HL-60 (cell line): ENCODE measurements at regions not wholly inside any gene's neighbourhood (a gene's known extent, or its start where the extent isn't known, plus 50 kb on each side); places are given as distances from the start of the nearest gene placed in this dataset.
A peak's percentile ranks its signal among the peaks of the same experiment; 100 is the strongest.

Experiments used
- DNase-seq, 2 experiments: peaks; one replicate each; pipeline ENCODE4 v3.0.0-alpha.2; 2010 to 2020; ENCODE audit warnings: low read depth in 1 of 2, low spot score in 1 of 2
- H3K27ac ChIP-seq: fragments of 250-450 bp; sonication (Bioruptor Pico); replicated peaks from 2 replicates; pipeline ENCODE4 v1.5.1; 2020; ENCODE audit warnings: mild to moderate bottlenecking, moderate library complexity
- H3K27me3 ChIP-seq: fragments of 250-450 bp; sonication (Bioruptor Pico); 2 replicates; pipeline ENCODE4 v1.5.1; 2021; ENCODE audit warnings: mild to moderate bottlenecking, moderate library complexity; ENCODE audit not compliant: insufficient read depth, poor library complexity, severe bottlenecking
- H3K4me3 ChIP-seq: replicated peaks from 2 replicates; pipeline ENCODE4 v1.5.1; 2011; ENCODE audit warnings: mild to moderate bottlenecking, control low read depth, low read length; ENCODE audit not compliant: insufficient read depth
- CTCF ChIP-seq: IDR thresholded peaks from one replicate; pipeline ENCODE4 v1.5.1; 2011; ENCODE audit warnings: low read length, control low read depth, inconsistent platforms; ENCODE audit not compliant: insufficient read depth
- GABPA ChIP-seq: IDR thresholded peaks from 2 replicates; pipeline ENCODE4 v1.6.1; 2012; ENCODE audit warnings: low read depth
- POLR2AphosphoS5 ChIP-seq: IDR thresholded peaks from 2 replicates; pipeline ENCODE4 v1.6.1; 2012; ENCODE audit warnings: low read depth
- REST ChIP-seq: IDR thresholded peaks from 2 replicates; pipeline ENCODE4 v1.6.1; 2012; ENCODE audit warnings: low read depth; ENCODE audit not compliant: insufficient replicate concordance
- SPI1 ChIP-seq: IDR thresholded peaks from 2 replicates; pipeline ENCODE4 v1.6.1; 2012; ENCODE audit warnings: low read depth, mild to moderate bottlenecking, borderline replicate concordance

GRCh38 chr7:104052979-104053378, 63.5 kb upstream of the RELN start:
- Histone ChIP-seq H3K27ac (no peak overlapping the region), H3K4me3 (no peak overlapping the region), H3K27me3 (no peaks in the 10 kb centered on the region)
- TF ChIP-seq GABPA (no peak), CTCF (no peak), REST (no peak)
- DNase-seq, result no peak

GRCh38 chr7:104048055-104048454, 58.6 kb upstream of the RELN start:
- no peak overlapping the region for H3K27ac ChIP-seq
- no peaks in the 10 kb centered on the region for H3K27me3 ChIP-seq
- TF ChIP-seq CTCF (no peak), POLR2AphosphoS5 (no peak), REST (no peak), SPI1 (no peak), GABPA (no peak)
- H3K4me3 ChIP-seq, result no peak overlapping the region
- no peak for DNase-seq

GRCh38 chr7:104045183-104045582, 55.7 kb upstream of the RELN start:
- Histone ChIP-seq H3K27ac (no peak overlapping the region), H3K27me3 (no peaks in the 10 kb centered on the region), H3K4me3 (no peak overlapping the region)
- DNase-seq, result no peak
- TF ChIP-seq POLR2AphosphoS5, result no peak
- TF ChIP-seq REST, result peak; percentile 81

GRCh38 chr7:104040666-104041065, 51.2 kb upstream of the RELN start:
- Histone ChIP-seq H3K27me3 (peaks cover 3% of the 10 kb centered on the region), H3K4me3 (no peak overlapping the region), H3K27ac (no peak overlapping the region)
- no peak for DNase-seq
- TF ChIP-seq GABPA, result no peak
- TF ChIP-seq CTCF, result no peak
- TF ChIP-seq SPI1, result no peak
- no peak for TF ChIP-seq POLR2AphosphoS5
- TF ChIP-seq REST, result no peak
